GM18502 (cell line): ENCODE measurements at regions not wholly inside any gene's neighbourhood (a gene's known extent, or its start where the extent isn't known, plus 50 kb on each side); places are given as distances from the start of the nearest gene placed in this dataset.

Source experiments
- ATAC-seq: cut with Tn5 transposase; IDR thresholded peaks from one replicate; pipeline ENCODE4 v1.9.1; 2021; ENCODE audit warnings: mild to moderate bottlenecking; ENCODE audit not compliant: unreplicated experiment, poor library complexity

- no peak for ATAC-seq
Observed at GRCh38 chr2:15072836-15073235, 440.3 kb downstream of the LRATD1 start.

- no peak for ATAC-seq
Observed at GRCh38 chr2:15073664-15074063, 441.1 kb downstream of the LRATD1 start.

- ATAC-seq: no peak
Observed at GRCh38 chr2:15074319-15074718, 441.8 kb downstream of the LRATD1 start.

GRCh38 chr2:15074751-15075700 is 442.5 kb downstream of the LRATD1 start:
- no peak for ATAC-seq

- ATAC-seq: no peak
Observed at GRCh38 chr2:15076668-15077067, 444.2 kb downstream of the LRATD1 start.

- no peak for ATAC-seq
Observed at GRCh38 chr2:15081356-15081755, 448.8 kb downstream of the LRATD1 start.

- no peak for ATAC-seq
Observed at GRCh38 chr2:15082105-15083058, 449.9 kb downstream of the LRATD1 start.

GRCh38 chr2:15084826-15085489 is 452.4 kb downstream of the LRATD1 start:
- no peak for ATAC-seq

GRCh38 chr2:15092181-15092580 is 459.7 kb downstream of the LRATD1 start:
- ATAC-seq: no peak

GRCh38 chr2:15092691-15093090 is 460.2 kb downstream of the LRATD1 start:
- ATAC-seq: no peak

GRCh38 chr2:15094161-15094560 is 461.6 kb downstream of the LRATD1 start:
- ATAC-seq: no peak

GRCh38 chr2:15096873-15097272 is 464.3 kb downstream of the NBAS start:
- ATAC-seq: no peak

- no peak for ATAC-seq
Observed at GRCh38 chr2:15107137-15107536, 454.0 kb downstream of the NBAS start.

- ATAC-seq: no peak
Observed at GRCh38 chr2:15111718-15112117, 449.4 kb downstream of the NBAS start.

GRCh38 chr2:15112216-15112615 is 448.9 kb downstream of the NBAS start:
- ATAC-seq: no peak

- ATAC-seq: no peak
Observed at GRCh38 chr2:15115776-15116175, 445.4 kb downstream of the NBAS start.

GRCh38 chr2:15116830-15117229 is 444.3 kb downstream of the NBAS start:
- ATAC-seq: no peak
